ENCODE measurements at regions not wholly inside any gene's neighbourhood (a gene's known extent, or its start where the extent isn't known, plus 50 kb on each side); places are given as distances from the start of the nearest gene placed in this dataset.

DNA sequence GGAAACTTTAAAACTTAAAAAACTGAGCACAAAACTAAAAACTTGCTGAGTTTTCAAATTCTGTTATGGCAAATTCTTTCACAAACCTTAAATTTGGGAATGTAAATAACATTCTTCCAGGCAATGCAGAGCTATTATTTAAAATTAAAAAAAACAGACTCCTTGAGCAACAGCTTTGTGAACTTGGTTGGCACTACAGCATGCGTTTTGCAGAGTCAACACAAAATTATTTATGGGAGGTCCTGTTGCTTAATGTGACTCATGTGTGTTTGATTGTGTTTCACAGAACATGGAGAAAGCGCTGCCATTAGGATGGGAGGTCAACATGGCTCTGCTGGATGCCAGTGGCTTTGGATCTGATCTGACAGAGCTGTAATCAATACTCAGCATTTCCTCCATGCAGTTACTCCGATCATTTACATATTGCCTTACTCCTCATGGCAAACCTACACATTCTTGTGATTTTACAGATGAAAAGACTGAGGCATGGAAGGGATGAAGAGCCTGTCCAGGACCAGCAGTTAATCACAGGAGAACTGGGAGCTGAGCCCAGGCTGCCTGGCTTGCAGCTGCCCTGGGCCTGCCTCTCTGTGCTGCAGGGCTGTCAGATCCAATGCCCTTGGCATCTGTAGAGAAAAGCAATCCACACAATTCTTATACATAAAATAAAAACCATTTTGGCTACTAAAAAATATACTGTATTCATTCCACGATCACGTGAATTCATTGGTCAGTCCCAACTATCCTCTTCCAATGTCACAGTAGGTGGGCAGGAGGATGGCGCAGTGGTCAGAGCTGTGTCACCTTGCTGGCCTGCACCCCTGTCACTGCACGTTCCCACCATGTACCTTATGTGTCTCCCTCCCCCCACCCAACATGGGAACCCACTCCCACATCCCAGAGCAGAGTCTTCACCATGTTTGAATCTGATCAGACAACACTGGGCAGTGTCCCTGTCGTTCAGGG, 200.9 kb downstream of the CXCL12 start:
- Histone ChIP-seq H3K27ac (ENCODE audit: control insufficient read depth, insufficient read depth, low read length) (no peak overlapping the region), H3K4me3 (ENCODE audit: control insufficient read depth in 2 of 3, extremely low read depth in 1 of 3, insufficient read depth in 2 of 3, low read depth in 1 of 3, low read length in 3 of 3) (no peak overlapping the region), H3K4me2 (ENCODE audit: control insufficient read depth, extremely low read depth, insufficient read depth, low read depth, low read length) (no peak overlapping the region), H3K9ac (ENCODE audit: control insufficient read depth, extremely low read depth, insufficient read depth, low read length) (no peak overlapping the region), H3K27me3 (ENCODE audit: control insufficient read depth, extremely low read depth, insufficient read depth, low read length) (no peaks in the 10 kb centered on the region), H3K79me2 (ENCODE audit: control insufficient read depth, insufficient read depth, low read length) (no peaks in the 10 kb centered on the region), H3K9me3 (ENCODE audit: control insufficient read depth, low read depth, low read length) (no peaks in the 10 kb centered on the region), H2AFZ (ENCODE audit: control insufficient read depth, low read length) (no peak overlapping the region), H3K36me3 (ENCODE audit: control insufficient read depth in 2 of 2, extremely low read depth in 1 of 2, insufficient read depth in 2 of 2, low read length in 2 of 2) (no peaks in the 10 kb centered on the region), H3K9me1 (ENCODE audit: control insufficient read depth, extremely low read depth, insufficient read depth, low read length) (no peaks in the 10 kb centered on the region), H3K4me1 (ENCODE audit: control insufficient read depth, extremely low read depth, insufficient read depth, low read length) (no peaks in the 10 kb centered on the region), H4K20me1 (ENCODE audit: control insufficient read depth, extremely low read depth, insufficient read depth, low read length) (no peaks in the 10 kb centered on the region)
- FAIRE-seq (no peak), DNase-seq (ENCODE audit: low read depth, low spot score) (no peak)
- dilution Hi-C loops (cut with MboI; ENCODE audit: extremely low pct_ligation_motif_present, low sequenced_read_pairs), result no loop called here
- TF ChIP-seq EZH2 (IDR thresholded peaks at IDR 0.05; ENCODE audit: low read length), result no peak
- TF ChIP-seq, protein P1, sequence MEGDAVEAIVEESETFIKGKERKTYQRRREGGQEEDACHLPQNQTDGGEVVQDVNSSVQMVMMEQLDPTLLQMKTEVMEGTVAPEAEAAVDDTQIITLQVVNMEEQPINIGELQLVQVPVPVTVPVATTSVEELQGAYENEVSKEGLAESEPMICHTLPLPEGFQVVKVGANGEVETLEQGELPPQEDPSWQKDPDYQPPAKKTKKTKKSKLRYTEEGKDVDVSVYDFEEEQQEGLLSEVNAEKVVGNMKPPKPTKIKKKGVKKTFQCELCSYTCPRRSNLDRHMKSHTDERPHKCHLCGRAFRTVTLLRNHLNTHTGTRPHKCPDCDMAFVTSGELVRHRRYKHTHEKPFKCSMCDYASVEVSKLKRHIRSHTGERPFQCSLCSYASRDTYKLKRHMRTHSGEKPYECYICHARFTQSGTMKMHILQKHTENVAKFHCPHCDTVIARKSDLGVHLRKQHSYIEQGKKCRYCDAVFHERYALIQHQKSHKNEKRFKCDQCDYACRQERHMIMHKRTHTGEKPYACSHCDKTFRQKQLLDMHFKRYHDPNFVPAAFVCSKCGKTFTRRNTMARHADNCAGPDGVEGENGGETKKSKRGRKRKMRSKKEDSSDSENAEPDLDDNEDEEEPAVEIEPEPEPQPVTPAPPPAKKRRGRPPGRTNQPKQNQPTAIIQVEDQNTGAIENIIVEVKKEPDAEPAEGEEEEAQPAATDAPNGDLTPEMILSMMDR (optimal IDR thresholded peaks at IDR 0.05 in 1 of 3, IDR thresholded peaks at IDR 0.05 in 1 of 3, conservative IDR thresholded peaks at IDR 0.05 in 1 of 3; ENCODE audit: extremely low read depth in 1 of 3, insufficient read depth in 2 of 3, low read length in 3 of 3), result no peak

DNA sequence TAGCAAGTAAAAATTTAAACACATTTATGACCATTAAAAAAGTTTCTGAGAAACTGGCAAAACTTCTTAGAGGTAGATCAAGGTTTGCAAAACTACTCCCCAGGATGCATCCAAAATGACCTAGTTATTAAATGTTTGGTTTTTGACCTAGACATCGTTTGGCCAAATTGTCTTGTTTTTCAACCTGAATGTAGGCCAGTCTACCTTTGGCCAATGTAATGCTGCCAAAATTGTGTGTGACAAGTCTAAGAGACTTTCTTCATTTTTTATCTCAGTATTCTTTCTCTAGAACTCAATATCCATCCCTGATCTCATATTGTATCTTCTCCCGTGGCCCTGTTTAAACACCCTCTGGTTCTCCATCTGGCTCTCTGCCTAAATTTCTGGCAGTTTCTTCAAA, 202.0 kb downstream of the CXCL12 start:
- no peak for DNase-seq (ENCODE audit: low read depth, low spot score)
- Histone ChIP-seq H4K20me1 (ENCODE audit: control insufficient read depth, extremely low read depth, insufficient read depth, low read length) (no peaks in the 10 kb centered on the region), H3K4me1 (ENCODE audit: control insufficient read depth, extremely low read depth, insufficient read depth, low read length) (no peaks in the 10 kb centered on the region), H3K4me3 (ENCODE audit: control insufficient read depth in 2 of 3, extremely low read depth in 1 of 3, insufficient read depth in 2 of 3, low read depth in 1 of 3, low read length in 3 of 3) (no peak overlapping the region), H3K9ac (ENCODE audit: control insufficient read depth, extremely low read depth, insufficient read depth, low read length) (no peak overlapping the region), H3K9me3 (ENCODE audit: control insufficient read depth, low read depth, low read length) (no peaks in the 10 kb centered on the region), H3K27me3 (ENCODE audit: control insufficient read depth, extremely low read depth, insufficient read depth, low read length) (no peaks in the 10 kb centered on the region), H3K27ac (ENCODE audit: control insufficient read depth, insufficient read depth, low read length) (no peak overlapping the region), H2AFZ (ENCODE audit: control insufficient read depth, low read length) (no peak overlapping the region), H3K4me2 (ENCODE audit: control insufficient read depth, extremely low read depth, insufficient read depth, low read depth, low read length) (no peak overlapping the region), H3K79me2 (ENCODE audit: control insufficient read depth, insufficient read depth, low read length) (no peaks in the 10 kb centered on the region), H3K36me3 (ENCODE audit: control insufficient read depth in 2 of 2, extremely low read depth in 1 of 2, insufficient read depth in 2 of 2, low read length in 2 of 2) (no peaks in the 10 kb centered on the region), H3K9me1 (ENCODE audit: control insufficient read depth, extremely low read depth, insufficient read depth, low read length) (no peaks in the 10 kb centered on the region)
- dilution Hi-C loops (cut with MboI; ENCODE audit: extremely low pct_ligation_motif_present, low sequenced_read_pairs), result no loop called here
- no peak for FAIRE-seq
- TF ChIP-seq EZH2 (IDR thresholded peaks at IDR 0.05; ENCODE audit: low read length), result no peak
- TF ChIP-seq, protein P1 (optimal IDR thresholded peaks at IDR 0.05 in 1 of 3, IDR thresholded peaks at IDR 0.05 in 1 of 3, conservative IDR thresholded peaks at IDR 0.05 in 1 of 3; ENCODE audit: extremely low read depth in 1 of 3, insufficient read depth in 2 of 3, low read length in 3 of 3), result no peak
